PC-3 (cell line): ENCODE measurements at regions not wholly inside any gene's neighbourhood (a gene's known extent, or its start where the extent isn't known, plus 50 kb on each side); places are given as distances from the start of the nearest gene placed in this dataset.

Experiments
- ATAC-seq: fragments of 200-7000 bp; cut with Tn5 transposase; 2 replicates; pipeline ENCODE4 v1.9.1; 2020; ENCODE audit warnings: mild to moderate bottlenecking, moderate library complexity
- BruUV-seq: library from RNA; stranded (reverse); fragments of 400-500 nt; replicated peaks from 2 replicates; lab custom pipeline; 2021; lab: Mats Ljungman, UMichigan
- CTCF ChIA-PET: fragments of 300-600 bp; sonication (Branson Sonifier 250); formaldehyde crosslinking; loops from one replicate; lab custom pipeline; 2022; ENCODE audit warnings: antibody characterized with exemption; lab: Charles Lee
- POLR2A ChIA-PET: fragments of 300-600 bp; sonication (Branson Sonifier 250); formaldehyde crosslinking; loops from one replicate; lab custom pipeline; 2022; ENCODE audit warnings: antibody characterized with exemption; ENCODE audit not compliant: unreplicated experiment; lab: Charles Lee
- DNase-seq: peaks from one replicate; pipeline ENCODE4 v3.0.0-alpha.2; 2015
- H2AFZ ChIP-seq: fragments of 300-600 bp; sonication (generic); 2 replicates; pipeline ENCODE4 v1.6.0; 2016; ENCODE audit warnings: antibody characterized with exemption, low read length
- H3F3A ChIP-seq: fragments of 300-600 bp; sonication (generic); one replicate; pipeline ENCODE4 v1.6.0; 2017; ENCODE audit warnings: antibody characterized with exemption, low read length, control low read depth, mild to moderate bottlenecking; ENCODE audit not compliant: unreplicated experiment
- H3K27ac ChIP-seq: fragments of 300-600 bp; sonication (generic); 2 replicates; pipeline ENCODE4 v1.5.1; 2016; ENCODE audit warnings: mild to moderate bottlenecking, low read length
- H3K27me3 ChIP-seq: fragments of 300-600 bp; sonication (generic); 2 replicates; pipeline ENCODE4 v1.6.1; 2016; ENCODE audit warnings: low read length, mixed read lengths
- H3K36me3 ChIP-seq: fragments of 300-600 bp; sonication (generic); 2 replicates; pipeline ENCODE4 v1.6.1; 2016; ENCODE audit warnings: low read depth, mixed run types, low read length, mixed read lengths
- H3K4me1 ChIP-seq: fragments of 300-600 bp; sonication (generic); 2 replicates; pipeline ENCODE4 v1.5.1; 2016; ENCODE audit warnings: low read length; ENCODE audit not compliant: insufficient read depth
- H3K4me2 ChIP-seq: fragments of 300-600 bp; sonication (generic); 2 replicates; pipeline ENCODE4 v1.6.0; 2016; ENCODE audit warnings: low read length
- H3K4me3 ChIP-seq: fragments of 300-600 bp; sonication (generic); 2 replicates; pipeline ENCODE4 v1.5.1; 2016; ENCODE audit warnings: mild to moderate bottlenecking, low read length, mixed read lengths
- H3K79me2 ChIP-seq: fragments of 300-600 bp; sonication (generic); 2 replicates; pipeline ENCODE4 v1.6.1; 2017; ENCODE audit warnings: low read length, mixed read lengths
- H3K9ac ChIP-seq: fragments of 300-600 bp; sonication (generic); 2 replicates; pipeline ENCODE4 v1.6.0; 2016; ENCODE audit warnings: mild to moderate bottlenecking, low read length
- H3K9me2 ChIP-seq: fragments of 300-600 bp; sonication (generic); replicated peaks from 2 replicates; pipeline ENCODE4 v1.6.1; 2016; ENCODE audit warnings: mixed run types, low read length, mixed read lengths
- H3K9me3 ChIP-seq: fragments of 300-600 bp; sonication (generic); 2 replicates; pipeline ENCODE4 v1.6.1; 2016; ENCODE audit warnings: low read length, mixed read lengths
- H4K20me1 ChIP-seq: fragments of 300-600 bp; sonication (generic); 2 replicates; pipeline ENCODE4 v1.6.1; 2016; ENCODE audit warnings: low read length, mixed read lengths
- EZH2 ChIP-seq: fragments of 300-600 bp; sonication (generic); IDR thresholded peaks from one replicate; pipeline ENCODE4 v1.6.1; 2017; ENCODE audit warnings: antibody characterized with exemption, mild to moderate bottlenecking, low read length; ENCODE audit not compliant: unreplicated experiment
- EZH2phosphoT487 ChIP-seq: fragments of 300-600 bp; sonication (generic); IDR thresholded peaks from 2 replicates; pipeline ENCODE4 v1.6.1; 2018; ENCODE audit warnings: mild to moderate bottlenecking, antibody characterized with exemption, low read length, borderline replicate concordance
- intact Hi-C: fragments of 100-400 bp; cut with micrococcal nuclease; formaldehyde crosslinking; loops from 2 replicates; pipeline ENCODE4 v1.9.0; 2023
- TF ChIP-seq, protein P1 (sequence below): fragments of 300-600 bp; sonication (generic); conservative IDR thresholded peaks from 2 replicates; pipeline ENCODE4 v1.5.1; 2017; ENCODE audit warnings: antibody characterized with exemption, low read depth, mild to moderate bottlenecking, low read length

DNA sequence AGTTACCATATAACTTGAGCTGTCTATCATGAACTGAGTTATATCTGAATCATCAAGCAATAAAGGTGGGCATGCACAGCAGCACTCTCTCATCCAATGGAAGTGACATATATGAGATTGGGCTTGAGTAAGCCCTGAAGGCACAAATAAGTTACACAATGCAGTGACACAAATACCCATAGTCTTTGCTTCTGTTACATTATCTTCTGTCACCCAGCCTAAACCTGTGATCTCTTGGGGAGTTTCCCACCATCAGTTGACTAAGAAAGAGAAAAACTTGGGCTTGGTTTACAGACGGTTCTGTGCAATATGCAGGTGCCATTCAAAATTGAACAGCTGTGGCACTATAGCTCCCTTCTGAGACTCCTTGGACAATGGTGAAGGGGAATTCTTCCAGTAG is 138.8 kb upstream of the IL15 start:
- CTCF ChIA-PET = no interaction called here
- DNase-seq = peak; percentile 87

DNA sequence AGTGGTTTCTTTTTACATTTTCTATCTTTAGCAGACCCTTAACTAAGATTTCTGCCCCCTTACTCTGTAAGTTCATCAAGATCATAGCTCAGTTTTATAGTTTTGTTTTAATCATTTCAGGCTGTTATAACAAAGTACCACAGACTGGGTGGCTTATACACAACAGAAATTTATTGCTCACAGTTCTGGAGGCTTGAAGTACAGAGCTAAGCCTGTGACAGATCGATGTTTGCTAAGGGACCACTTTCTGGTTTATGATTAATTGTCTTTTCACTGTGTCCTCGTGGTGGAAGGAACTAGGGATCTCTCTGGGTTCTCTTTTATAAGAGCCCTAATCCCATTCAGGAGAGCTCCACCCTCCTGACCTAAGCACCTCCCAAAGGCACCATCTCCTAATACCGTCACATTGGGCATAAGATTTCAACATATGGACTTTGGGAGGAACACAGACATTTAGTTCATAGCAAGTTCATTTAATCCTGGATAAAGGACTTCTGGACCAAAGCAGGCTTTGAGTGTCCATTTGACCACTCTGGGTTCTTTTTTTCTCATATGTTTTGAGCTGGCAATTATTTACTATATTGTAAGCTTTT is 137.0 kb upstream of the IL15 start:
- Histone ChIP-seq H3F3A (no peaks in the 10 kb centered on the region), H3K36me3 (no peaks in the 10 kb centered on the region), H3K27me3 (no peaks in the 10 kb centered on the region), H3K4me2 (no peak overlapping the region), H4K20me1 (no peaks in the 10 kb centered on the region), H2AFZ (no peak overlapping the region), H3K27ac (no peak overlapping the region), H3K9ac (no peak overlapping the region), H3K79me2 (no peaks in the 10 kb centered on the region), H3K9me2 (no peaks in the 10 kb centered on the region), H3K4me1 (peaks cover 9% of the 10 kb centered on the region), H3K4me3 (no peak overlapping the region), H3K9me3 (no peaks in the 10 kb centered on the region)
- POLR2A ChIA-PET = no interaction called here
- BruUV-seq = no TSS peak
- ATAC-seq = no peak
- CTCF ChIA-PET = no interaction called here
- no peak for DNase-seq
- TF ChIP-seq, protein P1, sequence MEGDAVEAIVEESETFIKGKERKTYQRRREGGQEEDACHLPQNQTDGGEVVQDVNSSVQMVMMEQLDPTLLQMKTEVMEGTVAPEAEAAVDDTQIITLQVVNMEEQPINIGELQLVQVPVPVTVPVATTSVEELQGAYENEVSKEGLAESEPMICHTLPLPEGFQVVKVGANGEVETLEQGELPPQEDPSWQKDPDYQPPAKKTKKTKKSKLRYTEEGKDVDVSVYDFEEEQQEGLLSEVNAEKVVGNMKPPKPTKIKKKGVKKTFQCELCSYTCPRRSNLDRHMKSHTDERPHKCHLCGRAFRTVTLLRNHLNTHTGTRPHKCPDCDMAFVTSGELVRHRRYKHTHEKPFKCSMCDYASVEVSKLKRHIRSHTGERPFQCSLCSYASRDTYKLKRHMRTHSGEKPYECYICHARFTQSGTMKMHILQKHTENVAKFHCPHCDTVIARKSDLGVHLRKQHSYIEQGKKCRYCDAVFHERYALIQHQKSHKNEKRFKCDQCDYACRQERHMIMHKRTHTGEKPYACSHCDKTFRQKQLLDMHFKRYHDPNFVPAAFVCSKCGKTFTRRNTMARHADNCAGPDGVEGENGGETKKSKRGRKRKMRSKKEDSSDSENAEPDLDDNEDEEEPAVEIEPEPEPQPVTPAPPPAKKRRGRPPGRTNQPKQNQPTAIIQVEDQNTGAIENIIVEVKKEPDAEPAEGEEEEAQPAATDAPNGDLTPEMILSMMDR = no peak
- no peak for TF ChIP-seq EZH2
- no peak for TF ChIP-seq EZH2phosphoT487
- intact Hi-C loops = no loop called here

More for the DNA sequence above, 138.8 kb upstream of the IL15 start:
- Histone ChIP-seq H3K4me3 (no peak overlapping the region), H3K27ac (peak overlapping the region; percentile 37), H3K27me3 (no peaks in the 10 kb centered on the region), H3K79me2 (no peaks in the 10 kb centered on the region), H3K36me3 (no peaks in the 10 kb centered on the region), H3K9me2 (no peaks in the 10 kb centered on the region), H3K9me3 (no peaks in the 10 kb centered on the region), H3K9ac (no peak overlapping the region), H2AFZ (no peak overlapping the region), H3F3A (no peaks in the 10 kb centered on the region), H3K4me1 (peaks cover 9% of the 10 kb centered on the region), H4K20me1 (no peaks in the 10 kb centered on the region), H3K4me2 (no peak overlapping the region)
- TF ChIP-seq, protein P1 = no peak
- TF ChIP-seq EZH2phosphoT487 = no peak
- TF ChIP-seq EZH2 = no peak
- no TSS peak for BruUV-seq
- ATAC-seq = peak; percentile 85
- POLR2A ChIA-PET = interaction anchor here (0.6 kb wide), 1 partner anchor 200 kb away, joined by 5 read pairs; no protein-coding TSS in a partner anchor
- intact Hi-C loops = no loop called here

DNA sequence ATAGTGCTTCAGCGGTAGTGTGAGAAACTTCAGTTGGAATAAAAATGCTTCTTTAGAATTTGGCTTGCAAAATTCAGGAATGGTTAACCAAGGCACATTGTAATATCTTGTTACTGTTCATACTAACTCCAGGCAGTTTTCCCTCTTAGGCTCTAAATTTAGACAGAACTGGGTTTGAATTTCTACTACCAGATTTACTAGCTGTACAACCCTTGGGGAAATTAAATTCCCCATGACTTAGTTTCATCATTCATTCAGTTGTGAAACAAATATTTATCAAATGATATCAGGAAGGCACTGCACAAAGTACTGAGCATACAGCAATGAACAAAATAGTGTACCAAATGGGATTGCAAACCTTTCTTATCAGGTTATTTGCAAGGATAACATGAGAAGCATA is 135.0 kb upstream of the IL15 start:
- Histone ChIP-seq H2AFZ (no peak overlapping the region), H3K27me3 (no peaks in the 10 kb centered on the region), H3K36me3 (no peaks in the 10 kb centered on the region), H3K4me3 (no peak overlapping the region), H3K9me2 (no peaks in the 10 kb centered on the region), H3K9me3 (no peaks in the 10 kb centered on the region), H3K9ac (no peak overlapping the region), H3K4me1 (peaks cover 9% of the 10 kb centered on the region), H3K4me2 (no peak overlapping the region), H4K20me1 (no peaks in the 10 kb centered on the region), H3K79me2 (no peaks in the 10 kb centered on the region), H3K27ac (no peak overlapping the region), H3F3A (no peaks in the 10 kb centered on the region)
- DNase-seq (no peak), ATAC-seq (no peak)
- TF ChIP-seq EZH2phosphoT487 = no peak
- no peak for TF ChIP-seq EZH2
- TF ChIP-seq, protein P1 = no peak
- ChIA-PET POLR2A (no interaction called here), CTCF (no interaction called here)
- BruUV-seq = no TSS peak
- intact Hi-C loops = no loop called here
